ENCODE measurements at regions not wholly inside any gene's neighbourhood (a gene's known extent, or its start where the extent isn't known, plus 50 kb on each side); places are given as distances from the start of the nearest gene placed in this dataset.

DNA sequence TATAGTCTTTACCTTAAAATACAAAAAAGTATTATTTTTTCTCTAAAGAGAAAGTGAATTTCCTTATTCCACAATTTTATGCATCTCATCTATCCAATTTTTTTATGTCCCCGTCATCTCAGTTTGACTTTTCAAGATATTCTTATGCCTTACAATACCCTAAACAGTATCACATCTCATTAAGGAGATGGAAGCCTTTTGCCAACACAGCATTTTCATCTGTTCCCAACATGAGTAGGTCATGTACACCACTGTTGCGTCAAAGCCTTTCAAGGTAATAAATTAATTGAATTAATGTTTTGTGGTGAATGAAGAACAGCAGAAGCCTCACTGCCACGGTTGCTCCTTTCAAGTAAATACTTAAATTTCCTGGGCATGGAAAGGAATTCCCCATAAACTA is 299.4 kb downstream of the EPHA4 start:
- TF ChIP-seq, protein P1, sequence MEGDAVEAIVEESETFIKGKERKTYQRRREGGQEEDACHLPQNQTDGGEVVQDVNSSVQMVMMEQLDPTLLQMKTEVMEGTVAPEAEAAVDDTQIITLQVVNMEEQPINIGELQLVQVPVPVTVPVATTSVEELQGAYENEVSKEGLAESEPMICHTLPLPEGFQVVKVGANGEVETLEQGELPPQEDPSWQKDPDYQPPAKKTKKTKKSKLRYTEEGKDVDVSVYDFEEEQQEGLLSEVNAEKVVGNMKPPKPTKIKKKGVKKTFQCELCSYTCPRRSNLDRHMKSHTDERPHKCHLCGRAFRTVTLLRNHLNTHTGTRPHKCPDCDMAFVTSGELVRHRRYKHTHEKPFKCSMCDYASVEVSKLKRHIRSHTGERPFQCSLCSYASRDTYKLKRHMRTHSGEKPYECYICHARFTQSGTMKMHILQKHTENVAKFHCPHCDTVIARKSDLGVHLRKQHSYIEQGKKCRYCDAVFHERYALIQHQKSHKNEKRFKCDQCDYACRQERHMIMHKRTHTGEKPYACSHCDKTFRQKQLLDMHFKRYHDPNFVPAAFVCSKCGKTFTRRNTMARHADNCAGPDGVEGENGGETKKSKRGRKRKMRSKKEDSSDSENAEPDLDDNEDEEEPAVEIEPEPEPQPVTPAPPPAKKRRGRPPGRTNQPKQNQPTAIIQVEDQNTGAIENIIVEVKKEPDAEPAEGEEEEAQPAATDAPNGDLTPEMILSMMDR (IDR thresholded peaks at IDR 0.05; ENCODE audit: control insufficient read depth, extremely low read depth, insufficient read depth): no peak
- H3K4me3 ChIP-seq (ENCODE audit: low read depth, low read length): no peak overlapping the region
- no peak for DNase-seq (ENCODE audit: low read depth)

DNA sequence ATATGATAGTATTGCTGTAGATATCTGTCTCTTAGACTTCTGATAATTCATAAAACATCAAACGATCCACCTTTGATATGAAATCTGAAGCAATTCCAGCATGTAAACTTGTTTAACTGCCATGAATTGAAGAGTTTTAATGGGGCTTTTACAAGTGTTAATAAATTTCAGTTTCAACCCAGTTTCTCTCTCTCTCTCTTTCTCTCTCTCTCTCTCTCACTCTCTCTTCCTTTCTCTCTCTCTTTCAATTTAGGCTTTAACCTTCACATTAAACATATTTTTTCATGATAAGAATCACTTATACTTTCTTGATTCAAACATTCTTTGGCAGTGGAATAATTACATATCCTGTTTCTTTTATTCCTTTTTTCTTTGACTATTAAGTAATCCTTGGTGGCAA is 296.1 kb downstream of the EPHA4 start:
- no peak overlapping the region for H3K4me3 ChIP-seq (ENCODE audit: low read depth, low read length)
- TF ChIP-seq, protein P1 (IDR thresholded peaks at IDR 0.05; ENCODE audit: control insufficient read depth, extremely low read depth, insufficient read depth): no peak
- DNase-seq (ENCODE audit: low read depth): no peak

DNA sequence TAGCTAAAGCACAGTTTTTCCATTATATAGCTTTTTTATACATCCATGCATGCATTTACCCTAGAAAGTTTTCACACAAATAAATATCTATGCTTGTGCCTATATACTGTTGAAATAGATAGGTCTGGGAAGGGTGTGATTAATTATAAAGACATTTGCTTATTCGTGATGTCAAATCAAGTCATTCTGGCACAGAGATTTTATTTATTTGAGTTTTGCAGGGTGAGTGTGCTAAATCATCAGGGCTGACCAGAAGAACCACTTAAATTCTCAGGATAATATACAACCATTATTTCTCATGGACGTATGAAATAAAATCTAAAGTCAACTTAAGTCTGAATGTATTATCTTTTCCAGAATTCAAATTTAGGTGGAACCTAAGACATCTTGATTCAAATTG is 295.5 kb downstream of the EPHA4 start:
- DNase-seq (ENCODE audit: low read depth): no peak
- TF ChIP-seq, protein P1 (IDR thresholded peaks at IDR 0.05; ENCODE audit: control insufficient read depth, extremely low read depth, insufficient read depth): no peak
- no peak overlapping the region for H3K4me3 ChIP-seq (ENCODE audit: low read depth, low read length)

DNA sequence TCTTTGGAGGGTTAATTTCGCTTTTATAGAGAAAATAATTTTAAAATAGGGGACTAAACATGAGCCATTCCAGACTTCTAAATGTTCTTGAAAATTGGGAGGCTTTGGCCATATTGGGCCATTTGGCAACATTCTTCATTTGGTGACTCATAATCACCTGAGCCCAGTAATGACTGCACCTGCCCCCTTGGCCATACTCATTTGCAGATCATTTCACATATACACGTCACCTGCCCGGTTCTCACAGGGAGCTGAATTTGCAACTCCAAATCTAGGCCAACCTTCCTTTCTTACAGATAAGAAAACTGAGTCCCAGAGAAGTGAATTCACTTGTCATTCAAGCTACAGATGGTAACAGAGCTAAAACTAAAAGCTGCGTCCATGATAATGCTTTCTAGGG is 289.7 kb downstream of the EPHA4 start:
- TF ChIP-seq, protein P1 (IDR thresholded peaks at IDR 0.05; ENCODE audit: control insufficient read depth, extremely low read depth, insufficient read depth): no peak
- H3K4me3 ChIP-seq (ENCODE audit: low read depth, low read length): no peak overlapping the region
- DNase-seq (ENCODE audit: low read depth): no peak

DNA sequence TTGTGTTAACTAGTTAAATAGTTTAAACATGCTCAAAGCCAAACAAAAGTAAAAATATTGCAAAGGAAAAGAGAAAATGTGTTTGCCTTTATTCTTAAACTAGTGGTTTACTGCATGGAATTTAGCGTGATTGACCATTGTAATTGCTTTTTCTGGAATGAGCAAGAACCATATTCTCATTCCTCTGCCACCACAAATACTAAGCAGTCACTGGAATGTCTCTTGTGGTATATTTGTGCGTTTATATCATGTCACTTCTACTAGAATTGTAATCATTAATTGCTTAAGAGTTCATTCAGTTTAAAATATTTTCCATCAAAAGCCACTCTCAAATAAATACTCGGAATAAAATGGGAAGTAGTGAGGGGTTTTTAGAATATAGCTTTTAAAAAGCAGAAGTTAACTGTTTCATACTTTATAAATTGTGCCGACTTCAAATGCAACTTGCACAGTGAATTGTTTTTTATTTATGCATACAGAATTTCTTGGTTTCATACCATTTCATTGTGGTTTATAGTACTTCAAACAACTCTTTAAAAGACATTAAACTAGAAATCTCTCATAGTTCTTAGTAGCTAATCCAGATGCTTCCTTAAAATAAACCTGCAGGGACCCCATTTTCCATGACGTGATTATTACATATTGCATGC is 288.1 kb downstream of the EPHA4 start:
- TF ChIP-seq, protein P1 (IDR thresholded peaks at IDR 0.05; ENCODE audit: control insufficient read depth, extremely low read depth, insufficient read depth): no peak

DNA sequence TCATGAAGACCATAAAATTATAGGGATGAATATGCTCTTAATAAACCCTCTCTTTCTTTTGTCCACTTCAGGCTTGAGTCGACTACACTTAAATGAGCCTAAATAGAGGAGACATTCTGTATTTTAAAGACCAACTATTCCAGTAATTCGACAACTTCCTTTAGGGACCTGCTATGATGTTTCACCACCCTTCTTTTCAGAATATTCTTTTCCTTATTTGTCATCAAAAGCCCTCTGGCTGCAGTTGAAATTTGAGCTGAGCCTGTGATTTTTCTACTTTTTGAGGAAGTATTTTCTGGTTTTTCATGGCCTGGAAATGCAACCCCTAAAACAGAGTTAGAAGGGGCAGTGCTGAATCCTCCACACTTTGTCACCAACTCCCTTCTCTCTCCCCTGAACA is 287.0 kb downstream of the EPHA4 start:
- TF ChIP-seq, protein P1 (IDR thresholded peaks at IDR 0.05; ENCODE audit: control insufficient read depth, extremely low read depth, insufficient read depth): no peak
- no peak overlapping the region for H3K4me3 ChIP-seq (ENCODE audit: low read depth, low read length)
- no peak for DNase-seq (ENCODE audit: low read depth)

More for the DNA sequence above, 288.1 kb downstream of the EPHA4 start:
- H3K4me3 ChIP-seq (ENCODE audit: low read depth, low read length): no peak overlapping the region
- no peak for DNase-seq (ENCODE audit: low read depth)

DNA sequence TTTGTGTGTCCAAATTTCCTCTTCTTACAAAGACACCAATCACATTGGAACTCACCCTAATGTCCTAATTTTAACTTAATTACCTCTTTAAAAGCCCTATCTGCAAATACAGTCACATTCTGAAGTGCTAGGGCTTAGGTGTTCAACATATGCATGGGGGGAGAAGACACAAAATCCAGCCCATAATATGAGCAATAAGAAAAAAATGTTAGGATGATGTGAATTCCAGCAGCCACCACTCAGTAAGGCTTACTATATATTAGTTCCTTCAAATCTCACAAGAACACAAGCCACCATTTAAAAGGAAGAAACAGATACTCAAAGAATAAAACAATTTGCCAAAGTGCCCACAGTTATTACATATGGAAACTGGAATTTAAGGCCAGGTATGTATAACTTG is 285.7 kb downstream of the EPHA4 start:
- H3K4me3 ChIP-seq (ENCODE audit: low read depth, low read length): no peak overlapping the region
- no peak for DNase-seq (ENCODE audit: low read depth)
- TF ChIP-seq, protein P1 (IDR thresholded peaks at IDR 0.05; ENCODE audit: control insufficient read depth, extremely low read depth, insufficient read depth): no peak

All from LNCaP clone FGC (cell line).